A673 (cell line): ENCODE measurements at regions not wholly inside any gene's neighbourhood (a gene's known extent, or its start where the extent isn't known, plus 50 kb on each side); places are given as distances from the start of the nearest gene placed in this dataset.
"Not testable (repeated sequence)": the region's sequence is repeated elsewhere in the genome, so short reads cannot be mapped to it uniquely, and the experiment has no call there.

Source experiments
- BruUV-seq: library from RNA; stranded (reverse); fragments of 400-500 nt; replicated peaks from 2 replicates; lab custom pipeline; 2021; lab: Mats Ljungman, UMichigan
- CTCF ChIA-PET: fragments of 300-600 bp; sonication (Branson Sonifier 250); formaldehyde crosslinking; loops from one replicate; lab custom pipeline; 2022; ENCODE audit warnings: antibody characterized with exemption; lab: Charles Lee
- POLR2A ChIA-PET: fragments of 300-600 bp; sonication (Branson Sonifier 250); formaldehyde crosslinking; loops from one replicate; lab custom pipeline; 2022; ENCODE audit warnings: antibody characterized with exemption; ENCODE audit not compliant: low non-redundant PET; lab: Charles Lee
- DNase-seq: peaks from one replicate; pipeline ENCODE4 v3.0.0-alpha.2; 2015; ENCODE audit warnings: low spot score
- H3K27ac ChIP-seq: fragments of 200-600 bp; sonication (generic); 2 replicates; pipeline ENCODE4 v1.5.1; 2016; ENCODE audit warnings: mixed run types, low read depth, mild to moderate bottlenecking, mixed read lengths, antibody characterized with exemption, low read length; ENCODE audit not compliant: poor library complexity, severe bottlenecking
- H3K27me3 ChIP-seq: fragments of 200-600 bp; sonication (generic); replicated peaks from 2 replicates; pipeline ENCODE4 v1.6.1; 2017; ENCODE audit warnings: mixed run types, low read depth, mild to moderate bottlenecking, mixed read lengths, antibody characterized with exemption, low read length; ENCODE audit not compliant: insufficient read depth, poor library complexity
- H3K36me3 ChIP-seq: fragments of 200-600 bp; sonication (generic); 2 replicates; pipeline ENCODE4 v1.6.1; 2016; ENCODE audit warnings: mixed run types, mild to moderate bottlenecking, mixed read lengths, antibody characterized with exemption, low read length; ENCODE audit not compliant: insufficient read depth, poor library complexity, severe bottlenecking
- H3K4me1 ChIP-seq: fragments of 200-600 bp; sonication (generic); 2 replicates; pipeline ENCODE4 v1.6.1; 2017; ENCODE audit warnings: mixed run types, mild to moderate bottlenecking, mixed read lengths, antibody characterized with exemption, low read length; ENCODE audit not compliant: insufficient read depth, poor library complexity, severe bottlenecking
- H3K4me3 ChIP-seq: fragments of 200-600 bp; sonication (generic); 2 replicates; pipeline ENCODE4 v1.5.1; 2016; ENCODE audit warnings: low read depth, mixed run types, mild to moderate bottlenecking, mixed read lengths, low read length; ENCODE audit not compliant: poor library complexity, severe bottlenecking
- H3K9me3 ChIP-seq: fragments of 200-600 bp; sonication (generic); 2 replicates; pipeline ENCODE4 v1.6.1; 2016; ENCODE audit warnings: mixed run types, low read depth, mild to moderate bottlenecking, mixed read lengths, antibody characterized with exemption, low read length; ENCODE audit not compliant: poor library complexity, severe bottlenecking
- EZH2 ChIP-seq: fragments of 200-600 bp; sonication (generic); IDR thresholded peaks from 2 replicates; pipeline ENCODE4 v1.6.1; 2017; ENCODE audit warnings: borderline replicate concordance, low read depth, mild to moderate bottlenecking, mixed read lengths, antibody characterized with exemption, low read length; ENCODE audit not compliant: poor library complexity, severe bottlenecking
- intact Hi-C: fragments of 100-400 bp; cut with micrococcal nuclease; formaldehyde crosslinking; loops from one replicate; pipeline ENCODE4 v1.10.0; 2022; ENCODE audit not compliant: unreplicated experiment
- TF ChIP-seq, protein P1 (sequence below): fragments of 300-800, 200-600 bp; sonication (generic); conservative IDR thresholded peaks from 2 replicates; pipeline ENCODE4 v1.5.1; 2017; ENCODE audit warnings: low read depth, mild to moderate bottlenecking, antibody characterized with exemption, low read length, moderate library complexity, mixed read lengths

DNA sequence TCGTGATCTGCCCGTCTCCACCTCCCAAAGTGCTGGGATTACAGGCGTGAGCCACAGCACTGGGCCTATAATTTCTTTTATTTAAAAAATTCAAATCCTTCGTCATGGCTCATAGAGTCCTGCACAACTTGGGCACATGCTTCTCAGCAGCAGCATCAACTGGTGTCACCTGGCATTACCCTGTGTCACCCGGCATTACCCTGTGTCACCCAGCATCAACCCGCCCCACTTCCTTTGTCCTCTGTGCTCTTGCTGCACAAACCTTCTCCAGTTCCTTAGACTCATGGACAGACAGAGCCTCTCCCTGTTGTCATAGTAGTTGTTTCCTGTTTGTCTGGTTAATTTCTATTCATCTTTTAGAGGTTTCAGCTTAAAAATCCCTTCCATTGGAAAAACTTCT lies 121.2 kb upstream of the SERBP1 start:
- CTCF ChIA-PET: no interaction called here
- no TSS peak for BruUV-seq
- DNase-seq: no peak

DNA sequence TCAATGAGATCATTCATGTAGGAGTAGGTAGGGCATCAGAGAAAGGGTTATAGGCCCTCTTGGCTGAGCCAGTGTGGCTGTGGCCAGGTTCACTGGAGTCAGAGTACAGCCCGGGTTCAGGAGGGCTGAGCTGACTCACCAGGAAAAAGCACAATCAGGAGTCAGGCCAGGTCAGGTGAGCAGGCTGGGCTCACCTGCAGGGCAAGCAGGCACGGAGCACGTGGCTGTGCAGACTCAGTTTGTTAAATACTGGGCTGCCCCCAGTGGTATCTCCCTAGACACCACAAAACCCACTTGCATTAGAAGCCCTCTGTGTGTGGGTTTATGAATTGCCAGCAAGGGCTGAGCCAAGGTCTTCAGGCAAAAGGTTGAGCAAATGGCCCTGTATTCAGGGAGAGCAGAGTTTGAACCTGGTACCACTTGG lies 122.1 kb upstream of the SERBP1 start:
- TF ChIP-seq, protein P1, sequence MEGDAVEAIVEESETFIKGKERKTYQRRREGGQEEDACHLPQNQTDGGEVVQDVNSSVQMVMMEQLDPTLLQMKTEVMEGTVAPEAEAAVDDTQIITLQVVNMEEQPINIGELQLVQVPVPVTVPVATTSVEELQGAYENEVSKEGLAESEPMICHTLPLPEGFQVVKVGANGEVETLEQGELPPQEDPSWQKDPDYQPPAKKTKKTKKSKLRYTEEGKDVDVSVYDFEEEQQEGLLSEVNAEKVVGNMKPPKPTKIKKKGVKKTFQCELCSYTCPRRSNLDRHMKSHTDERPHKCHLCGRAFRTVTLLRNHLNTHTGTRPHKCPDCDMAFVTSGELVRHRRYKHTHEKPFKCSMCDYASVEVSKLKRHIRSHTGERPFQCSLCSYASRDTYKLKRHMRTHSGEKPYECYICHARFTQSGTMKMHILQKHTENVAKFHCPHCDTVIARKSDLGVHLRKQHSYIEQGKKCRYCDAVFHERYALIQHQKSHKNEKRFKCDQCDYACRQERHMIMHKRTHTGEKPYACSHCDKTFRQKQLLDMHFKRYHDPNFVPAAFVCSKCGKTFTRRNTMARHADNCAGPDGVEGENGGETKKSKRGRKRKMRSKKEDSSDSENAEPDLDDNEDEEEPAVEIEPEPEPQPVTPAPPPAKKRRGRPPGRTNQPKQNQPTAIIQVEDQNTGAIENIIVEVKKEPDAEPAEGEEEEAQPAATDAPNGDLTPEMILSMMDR: no peak
- TF ChIP-seq EZH2: no peak
- ChIA-PET POLR2A (no interaction called here), CTCF (no interaction called here)
- Histone ChIP-seq H3K36me3 (no peaks in the 10 kb centered on the region), H3K4me3 (no peak overlapping the region), H3K27me3 (no peaks in the 10 kb centered on the region), H3K9me3 (no peaks in the 10 kb centered on the region), H3K4me1 (no peaks in the 10 kb centered on the region), H3K27ac (no peak overlapping the region)
- DNase-seq: no peak
- intact Hi-C loops: no loop called here
- no TSS peak for BruUV-seq

More for the DNA sequence above, 121.2 kb upstream of the SERBP1 start:
- POLR2A ChIA-PET: no interaction called here
- no peak overlapping the region for H3K27ac ChIP-seq
- no peaks in the 10 kb centered on the region for H3K27me3 ChIP-seq
- TF ChIP-seq, protein P1: no peak
- no peak for TF ChIP-seq EZH2
- intact Hi-C loops: no loop called here
- no peaks in the 10 kb centered on the region for H3K36me3 ChIP-seq
- H3K9me3 ChIP-seq: no peaks in the 10 kb centered on the region
- no peak overlapping the region for H3K4me3 ChIP-seq
- H3K4me1 ChIP-seq: no peaks in the 10 kb centered on the region

DNA sequence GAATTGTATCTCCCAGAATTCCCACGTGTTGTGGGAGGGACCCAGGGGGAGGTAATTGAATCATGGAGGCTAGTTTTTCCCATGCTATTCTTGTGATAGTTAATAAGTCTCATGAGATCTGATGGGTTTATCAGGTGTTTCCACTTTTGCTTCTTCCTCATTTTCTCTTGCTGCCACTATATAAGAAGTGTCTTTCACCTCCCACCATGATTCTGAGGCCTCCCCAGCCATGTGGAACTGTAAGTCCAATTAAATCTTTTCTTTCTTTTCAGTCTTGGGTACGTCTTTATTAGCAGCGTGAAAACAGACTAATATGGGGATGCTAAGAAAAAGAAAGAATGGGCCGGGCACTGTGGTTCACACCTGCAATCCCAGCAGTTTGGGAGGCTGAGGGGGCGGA lies 124.0 kb upstream of the SERBP1 start:
- BruUV-seq, DNase-seq, H3K4me1 ChIP-seq, H3K4me3 ChIP-seq, H3K27me3 ChIP-seq, H3K27ac ChIP-seq, intact Hi-C loops, H3K36me3 ChIP-seq, H3K9me3 ChIP-seq: not testable (repeated sequence)
- CTCF ChIA-PET: interaction anchor here (0.6 kb wide), 1 partner anchor 18 kb away, joined by 12 read pairs; no protein-coding TSS in a partner anchor
- POLR2A ChIA-PET: interaction anchor here (0.5 kb wide), 1 partner anchor 136 kb away, joined by 3 read pairs; no protein-coding TSS in a partner anchor
